GM12875 (cell line): ENCODE measurements at regions not wholly inside any gene's neighbourhood (a gene's known extent, or its start where the extent isn't known, plus 50 kb on each side); places are given as distances from the start of the nearest gene placed in this dataset.
"Not testable (repeated sequence)": the region's sequence is repeated elsewhere in the genome, so short reads cannot be mapped to it uniquely, and the experiment has no call there.

Experiments used
- H3K4me3 ChIP-seq: one replicate; pipeline ENCODE4 v1.5.1; 2011; ENCODE audit warnings: low read depth, low read length, control low read depth
- TF ChIP-seq, protein P1 (sequence below): IDR thresholded peaks from 2 replicates; pipeline ENCODE4 v1.5.1; 2011; ENCODE audit warnings: low read depth, mild to moderate bottlenecking, control low read depth, inconsistent platforms, low read length, moderate library complexity, borderline replicate concordance; ENCODE audit not compliant: insufficient read depth

DNA sequence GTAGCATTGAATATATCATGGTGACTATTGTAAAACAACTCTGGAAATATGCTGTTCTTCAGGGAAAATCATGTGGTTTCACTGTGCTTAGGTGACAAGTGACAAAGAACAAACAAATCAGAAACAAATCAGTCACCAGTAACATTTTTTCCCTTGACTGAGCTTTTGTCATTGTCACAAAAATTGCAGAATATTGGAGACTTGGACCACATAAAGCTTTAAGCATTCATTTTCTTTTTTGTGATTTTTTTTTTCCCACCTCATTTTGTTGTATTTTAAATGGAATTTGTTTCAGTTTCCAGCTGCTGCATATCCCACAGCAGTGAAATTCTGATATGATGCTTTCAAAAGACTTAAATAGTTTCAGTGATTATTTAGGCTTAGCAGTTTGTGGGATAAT is 1088.4 kb downstream of the OTOL1 start:
- TF ChIP-seq, protein P1, sequence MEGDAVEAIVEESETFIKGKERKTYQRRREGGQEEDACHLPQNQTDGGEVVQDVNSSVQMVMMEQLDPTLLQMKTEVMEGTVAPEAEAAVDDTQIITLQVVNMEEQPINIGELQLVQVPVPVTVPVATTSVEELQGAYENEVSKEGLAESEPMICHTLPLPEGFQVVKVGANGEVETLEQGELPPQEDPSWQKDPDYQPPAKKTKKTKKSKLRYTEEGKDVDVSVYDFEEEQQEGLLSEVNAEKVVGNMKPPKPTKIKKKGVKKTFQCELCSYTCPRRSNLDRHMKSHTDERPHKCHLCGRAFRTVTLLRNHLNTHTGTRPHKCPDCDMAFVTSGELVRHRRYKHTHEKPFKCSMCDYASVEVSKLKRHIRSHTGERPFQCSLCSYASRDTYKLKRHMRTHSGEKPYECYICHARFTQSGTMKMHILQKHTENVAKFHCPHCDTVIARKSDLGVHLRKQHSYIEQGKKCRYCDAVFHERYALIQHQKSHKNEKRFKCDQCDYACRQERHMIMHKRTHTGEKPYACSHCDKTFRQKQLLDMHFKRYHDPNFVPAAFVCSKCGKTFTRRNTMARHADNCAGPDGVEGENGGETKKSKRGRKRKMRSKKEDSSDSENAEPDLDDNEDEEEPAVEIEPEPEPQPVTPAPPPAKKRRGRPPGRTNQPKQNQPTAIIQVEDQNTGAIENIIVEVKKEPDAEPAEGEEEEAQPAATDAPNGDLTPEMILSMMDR = no peak

GRCh38 chr3:162586591-162586990 is 1090.0 kb downstream of the OTOL1 start:
- H3K4me3 ChIP-seq = no peak overlapping the region
- TF ChIP-seq, protein P1 = no peak

More for the DNA sequence above, 1088.4 kb downstream of the OTOL1 start:
- H3K4me3 ChIP-seq = no peak overlapping the region

- TF ChIP-seq, protein P1 = no peak
- H3K4me3 ChIP-seq = no peak overlapping the region
These were observed 1100.6 kb downstream of the OTOL1 start for GRCh38 chr3:162597226-162597625.

DNA sequence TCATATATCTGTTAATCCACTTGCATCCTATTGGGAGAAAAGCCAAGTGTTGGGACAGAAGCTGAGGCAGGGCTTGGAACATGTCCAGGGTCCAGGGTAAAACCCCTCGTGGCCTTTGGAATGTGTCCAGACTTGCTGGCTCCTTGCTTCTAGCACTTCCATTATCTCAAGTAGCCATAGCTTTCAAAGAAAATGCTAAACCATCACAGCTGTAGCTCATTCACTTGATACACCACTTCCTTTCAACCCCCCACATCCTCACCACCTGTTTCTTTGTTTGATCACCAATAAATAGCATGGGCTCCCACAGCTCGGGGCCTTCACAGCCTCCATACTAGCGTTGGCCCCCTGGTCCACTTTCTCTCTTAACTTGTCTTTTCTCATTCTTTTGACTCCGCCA is 1101.9 kb downstream of the OTOL1 start:
- not testable (repeated sequence) for H3K4me3 ChIP-seq

GRCh38 chr3:162599742-162600141 is 1103.1 kb downstream of the OTOL1 start:
- not testable (repeated sequence) for H3K4me3 ChIP-seq

DNA sequence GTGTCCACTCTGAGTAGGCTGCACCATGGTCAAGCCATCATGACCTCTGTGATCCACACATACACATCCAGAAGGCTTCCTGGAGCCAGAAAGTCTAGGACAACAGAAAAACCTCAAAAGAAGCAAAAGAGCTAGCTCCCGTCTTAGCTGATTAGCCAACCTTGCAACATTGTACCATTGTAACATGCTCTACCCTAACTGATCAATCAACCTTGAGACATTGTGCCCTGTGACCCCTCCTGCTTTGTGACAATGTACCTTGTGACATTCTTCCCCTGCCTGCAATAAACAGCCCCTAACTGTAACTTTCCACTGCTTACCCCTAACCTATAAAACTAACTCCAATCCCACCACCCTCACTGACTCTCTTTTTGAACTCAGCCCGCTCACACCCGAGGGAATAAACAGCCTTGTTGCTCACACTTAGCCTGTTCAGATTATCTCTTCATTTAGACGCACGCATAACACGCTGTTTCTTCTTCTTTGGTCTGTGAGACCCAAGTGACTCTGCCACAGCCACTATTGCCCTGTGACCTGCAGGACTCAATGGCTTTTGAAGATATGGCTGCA is 1104.6 kb downstream of the OTOL1 start:
- H3K4me3 ChIP-seq = no peak overlapping the region
- TF ChIP-seq, protein P1 = no peak

GRCh38 chr3:162602619-162603018 is 1106.0 kb downstream of the OTOL1 start:
- H3K4me3 ChIP-seq = no peak overlapping the region
- TF ChIP-seq, protein P1 = no peak

DNA sequence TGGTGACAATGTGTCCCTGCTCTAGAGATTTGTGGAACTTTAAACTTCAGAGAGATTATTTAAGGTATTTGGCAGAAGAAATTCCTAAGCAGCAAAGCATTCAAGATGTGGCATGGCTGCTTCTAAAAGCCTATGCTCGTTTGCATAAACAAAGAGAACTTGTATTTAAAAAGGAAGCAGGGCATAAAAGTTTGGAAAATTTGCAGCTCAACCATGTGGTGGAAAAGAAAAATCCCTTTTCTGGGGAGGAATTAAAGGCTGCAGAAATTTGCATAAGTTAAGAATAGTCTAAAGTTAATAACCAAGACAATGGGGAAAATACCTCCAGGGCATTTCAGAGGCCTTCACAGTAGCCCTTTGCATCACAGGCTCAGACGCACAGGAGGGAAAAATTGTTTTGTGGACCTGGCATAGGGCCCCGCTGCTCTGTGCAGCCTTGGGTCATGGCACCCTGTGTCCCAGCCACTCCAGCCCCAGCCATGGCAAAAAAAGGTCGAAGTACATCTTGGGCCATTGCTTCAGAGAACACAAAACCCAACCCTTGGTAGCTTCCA is 1109.1 kb downstream of the OTOL1 start:
- no peak overlapping the region for H3K4me3 ChIP-seq
- TF ChIP-seq, protein P1 = no peak
